Transverse colon (tissue), 4 donors: ENCODE measurements at regions not wholly inside any gene's neighbourhood (a gene's known extent, or its start where the extent isn't known, plus 50 kb on each side); places are given as distances from the start of the nearest gene placed in this dataset.

Experiments
- DNase-seq: peaks from one replicate; pipeline ENCODE4 v3.0.0-alpha.2; 2019
- H3K27ac ChIP-seq, 4 donors: fragments of 200-600 bp; sonication (generic); 2 replicates each; pipeline ENCODE4 v1.5.1; 2016 to 2018; ENCODE audit warnings: inconsistent platforms in 4 of 4
- H3K27me3 ChIP-seq: fragments of 200-600 bp; sonication (generic); 2 replicates; pipeline ENCODE4 v1.5.1; 2017; ENCODE audit warnings: inconsistent platforms
- H3K36me3 ChIP-seq, 4 donors: fragments of 200-600 bp; sonication (generic); 2 replicates each; pipeline ENCODE4 v1.5.1; 2017 to 2019; ENCODE audit warnings: inconsistent platforms in 4 of 4
- H3K4me1 ChIP-seq, 4 donors: fragments of 200-600 bp; sonication (generic); 2 replicates each; pipeline ENCODE4 v1.5.1; 2017 to 2020; ENCODE audit warnings: inconsistent platforms in 4 of 4
- H3K4me3 ChIP-seq, 4 donors: fragments of 200-600 bp; sonication (generic); 1 replicate in 1 of 4; 2 replicates in 3 of 4; pipeline versions ENCODE4 v1.5.1 to v1.6.1; 2017 to 2019; ENCODE audit warnings: inconsistent platforms in 4 of 4
- H3K9me3 ChIP-seq, 2 donors: fragments of 200-600 bp; sonication (generic); 2 replicates each; pipeline ENCODE4 v1.5.1; 2017 to 2019; ENCODE audit warnings: inconsistent platforms in 2 of 2
- EP300 ChIP-seq: sonication (generic); formaldehyde crosslinking; IDR thresholded peaks from one replicate; pipeline ENCODE4 v1.6.1; 2017; ENCODE audit warnings: antibody characterized with exemption, low read depth
- POLR2A ChIP-seq: fragments of 450-650 bp; IDR thresholded peaks from one replicate; pipeline ENCODE4 v1.6.1; 2016; ENCODE audit warnings: antibody characterized with exemption, mild to moderate bottlenecking, moderate library complexity
- POLR2AphosphoS5 ChIP-seq, 3 donors: sonication (generic); formaldehyde crosslinking; IDR thresholded peaks; one replicate each; pipeline ENCODE4 v1.6.1; 2016; ENCODE audit warnings: antibody characterized with exemption in 3 of 3
- WGBS, 2 donors: methylation state at CpG; one replicate each; pipeline ENCODE4 v1.1.5; 2018; ENCODE audit warnings: low coverage in 1 of 2; 5-methylcytosine and 5-hydroxymethylcytosine counted together
- in situ Hi-C, 4 donors: fragments of 200-750 bp; cut with MboI; loops; one replicate each; pipeline versions ENCODE4 v1.15.0 to v1.15.1; 2017; ENCODE audit warnings: low sequenced_read_pairs in 3 of 4, low pct_ligation_motif_present in 1 of 4, low pct_unique_long_range_greater_than_20kb in 1 of 4
- intact Hi-C: fragments of 100-400 bp; cut with DNase I; formaldehyde crosslinking; loops from one replicate; pipeline ENCODE4 v1.15.1; 2023; ENCODE audit warnings: low total_unique reads
- TF ChIP-seq, protein P1 (sequence below), 5 experiments: fragments of 200-600 bp in 3 of 5; fragments of 450-650 bp in 2 of 5; sonication (generic) in 3 of 5; IDR thresholded peaks; 1 replicate in 2 of 5; 2 replicates in 3 of 5; pipeline ENCODE4 v1.5.1; 2016 to 2017; ENCODE audit warnings: antibody characterized with exemption in 5 of 5, inconsistent platforms in 3 of 5, mild to moderate bottlenecking in 2 of 5, moderate library complexity in 1 of 5

DNA sequence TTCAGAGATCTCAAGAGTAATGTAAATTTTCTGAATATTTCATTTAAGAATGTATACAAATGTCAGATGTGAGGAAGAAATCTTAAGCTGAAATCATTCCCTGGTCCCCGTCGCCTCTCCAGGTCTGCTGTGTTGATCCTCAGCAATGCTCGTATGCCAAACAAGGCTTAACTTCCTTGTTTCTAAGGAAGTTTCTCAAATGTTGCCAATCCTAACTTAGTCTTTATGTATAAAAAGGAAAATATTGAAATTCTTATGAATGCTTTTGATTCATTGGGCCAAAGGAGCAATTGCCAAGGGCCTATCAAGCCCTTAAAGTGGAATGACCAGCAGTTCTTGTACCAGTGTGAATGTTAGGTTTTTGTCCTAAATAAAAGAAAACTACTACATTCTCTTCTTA is 507.7 kb upstream of the SEMA6D start:
- Histone ChIP-seq H3K36me3 (no peaks in the 10 kb centered on the region), H3K27me3 (no peaks in the 10 kb centered on the region), H3K4me3 (no peak overlapping the region), H3K27ac (no peak overlapping the region), H3K4me1 (no peaks in the 10 kb centered on the region), H3K9me3 (no peaks in the 10 kb centered on the region)
- no peak for DNase-seq
- no peak for TF ChIP-seq EP300
- TF ChIP-seq, protein P1, sequence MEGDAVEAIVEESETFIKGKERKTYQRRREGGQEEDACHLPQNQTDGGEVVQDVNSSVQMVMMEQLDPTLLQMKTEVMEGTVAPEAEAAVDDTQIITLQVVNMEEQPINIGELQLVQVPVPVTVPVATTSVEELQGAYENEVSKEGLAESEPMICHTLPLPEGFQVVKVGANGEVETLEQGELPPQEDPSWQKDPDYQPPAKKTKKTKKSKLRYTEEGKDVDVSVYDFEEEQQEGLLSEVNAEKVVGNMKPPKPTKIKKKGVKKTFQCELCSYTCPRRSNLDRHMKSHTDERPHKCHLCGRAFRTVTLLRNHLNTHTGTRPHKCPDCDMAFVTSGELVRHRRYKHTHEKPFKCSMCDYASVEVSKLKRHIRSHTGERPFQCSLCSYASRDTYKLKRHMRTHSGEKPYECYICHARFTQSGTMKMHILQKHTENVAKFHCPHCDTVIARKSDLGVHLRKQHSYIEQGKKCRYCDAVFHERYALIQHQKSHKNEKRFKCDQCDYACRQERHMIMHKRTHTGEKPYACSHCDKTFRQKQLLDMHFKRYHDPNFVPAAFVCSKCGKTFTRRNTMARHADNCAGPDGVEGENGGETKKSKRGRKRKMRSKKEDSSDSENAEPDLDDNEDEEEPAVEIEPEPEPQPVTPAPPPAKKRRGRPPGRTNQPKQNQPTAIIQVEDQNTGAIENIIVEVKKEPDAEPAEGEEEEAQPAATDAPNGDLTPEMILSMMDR (IDR thresholded peaks at IDR 0.05): no peak
- TF ChIP-seq POLR2AphosphoS5 (IDR thresholded peaks at IDR 0.05): no peak
- no peak for TF ChIP-seq POLR2A
- intact Hi-C loops: no loop called here
- in situ Hi-C loops: loop anchor here in 1 of 4 donors (25.0 kb wide), 1 partner anchor 1028 kb away; no protein-coding TSS in a partner anchor
- 91 to 96% methylated on average over 3 of the region's 3 CpGs for WGBS, 2 donors

DNA sequence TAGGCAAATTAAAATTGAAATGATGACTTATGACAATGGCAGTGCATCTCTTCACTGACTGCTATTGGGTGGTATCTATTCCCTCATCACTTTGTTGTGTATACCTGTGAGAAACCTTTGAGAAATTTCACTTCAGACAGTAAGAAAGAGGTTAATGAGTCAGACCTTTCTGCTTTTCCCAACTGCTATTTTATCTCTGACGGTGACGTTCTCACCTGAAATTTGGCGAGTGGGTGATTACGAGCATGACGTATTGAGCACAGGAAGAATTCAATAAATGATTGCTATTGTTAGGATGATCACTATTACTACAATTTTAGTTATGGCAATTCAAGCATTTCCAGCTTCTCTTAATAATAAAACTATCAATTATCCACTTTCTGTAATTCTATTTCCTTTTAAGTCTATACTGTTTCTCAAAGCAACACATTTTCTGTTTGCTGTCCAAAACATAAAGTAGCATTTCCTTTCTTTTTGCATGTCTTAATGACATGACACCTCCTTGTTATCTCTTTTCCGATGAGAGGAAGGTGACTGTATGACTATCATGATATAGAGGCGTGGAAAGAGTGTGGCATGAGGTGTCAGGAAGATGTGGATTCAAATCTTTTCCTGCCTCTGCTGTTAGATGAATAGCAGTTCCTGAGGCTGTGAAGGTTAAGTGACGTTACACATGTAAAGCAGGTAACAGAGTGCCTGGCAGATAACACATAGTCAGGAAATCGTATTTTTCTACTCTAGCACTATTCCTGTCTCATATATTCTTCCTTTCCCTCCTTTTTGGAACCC is 504.9 kb upstream of the SEMA6D start:
- H3K27me3 ChIP-seq: no peaks in the 10 kb centered on the region
- in situ Hi-C loops: loop anchor here in 1 of 4 donors (25.0 kb wide), 1 partner anchor 1025 kb away; no protein-coding TSS in a partner anchor
- WGBS, 2 donors: 61 to 67% methylated on average over 4 to 9 of the region's 9 CpGs
- no peaks in the 10 kb centered on the region for H3K36me3 ChIP-seq
- no peak overlapping the region for H3K4me3 ChIP-seq
- H3K9me3 ChIP-seq: no peaks in the 10 kb centered on the region
- TF ChIP-seq EP300 (no peak), POLR2A (no peak), POLR2AphosphoS5 (IDR thresholded peaks at IDR 0.05) (no peak)
- TF ChIP-seq, protein P1 (IDR thresholded peaks at IDR 0.05): no peak
- DNase-seq: no peak
- intact Hi-C loops: no loop called here
- H3K4me1 ChIP-seq: no peaks in the 10 kb centered on the region
- H3K27ac ChIP-seq: no peak overlapping the region

DNA sequence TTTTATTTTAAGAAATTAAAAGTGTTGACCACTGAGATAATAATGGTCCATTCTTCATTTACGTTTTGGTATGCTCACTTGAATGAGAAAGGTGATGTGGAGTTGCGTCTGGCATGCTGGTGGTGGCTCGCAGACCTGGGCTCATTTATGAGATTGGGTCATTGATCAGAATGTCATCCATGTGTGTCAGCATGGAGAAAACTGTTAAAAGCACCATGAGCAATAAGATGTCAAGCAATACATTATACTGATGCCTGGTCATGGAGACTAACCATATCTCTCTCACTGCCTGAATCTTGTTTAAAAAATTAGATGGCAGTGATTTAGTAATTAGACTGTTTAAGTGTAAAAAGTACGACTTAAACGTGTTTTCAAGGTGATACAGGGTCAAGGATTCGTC is 503.4 kb upstream of the SEMA6D start:
- 55 to 61% methylated on average over 6 of the region's 6 CpGs for WGBS, 2 donors
- in situ Hi-C loops: loop anchor here in 1 of 4 donors (25.0 kb wide), 1 partner anchor 1023 kb away; no protein-coding TSS in a partner anchor

DNA sequence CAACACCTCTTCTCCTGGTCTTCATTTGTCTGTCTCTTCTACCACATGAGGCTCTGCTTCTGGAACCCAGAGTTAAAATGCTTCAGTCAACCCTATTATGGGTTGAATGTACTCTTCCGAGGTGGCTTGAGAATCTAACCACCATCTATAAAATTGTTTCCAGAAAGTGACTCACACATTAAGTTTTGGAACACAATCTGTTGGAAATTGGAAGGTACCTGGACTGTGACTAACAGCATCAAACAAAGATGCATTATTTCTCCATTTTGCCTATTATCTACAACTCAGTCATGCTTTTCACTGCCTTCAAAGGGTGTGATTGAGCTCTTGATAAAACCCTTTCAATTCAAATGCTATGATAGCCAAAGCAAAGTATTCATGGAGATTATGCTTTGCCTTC is 499.0 kb upstream of the SEMA6D start:
- Histone ChIP-seq H3K9me3 (no peaks in the 10 kb centered on the region), H3K4me1 (no peaks in the 10 kb centered on the region), H3K27me3 (no peaks in the 10 kb centered on the region), H3K27ac (no peak overlapping the region), H3K36me3 (no peaks in the 10 kb centered on the region), H3K4me3 (no peak overlapping the region)
- in situ Hi-C loops: loop anchor here in 1 of 4 donors (25.0 kb wide), 1 partner anchor 1019 kb away; no protein-coding TSS in a partner anchor
- TF ChIP-seq EP300 (no peak), POLR2A (no peak), POLR2AphosphoS5 (IDR thresholded peaks at IDR 0.05) (no peak)
- TF ChIP-seq, protein P1 (IDR thresholded peaks at IDR 0.05): no peak
- intact Hi-C loops: no loop called here
- DNase-seq: no peak
- WGBS, 2 donors: 64 to 67% methylated on average over 1 of the region's 1 CpG

More for the DNA sequence above, 503.4 kb upstream of the SEMA6D start:
- no peak for DNase-seq
- intact Hi-C loops: no loop called here
- H3K27me3 ChIP-seq: no peaks in the 10 kb centered on the region
- no peak for TF ChIP-seq POLR2A
- TF ChIP-seq POLR2AphosphoS5 (IDR thresholded peaks at IDR 0.05): no peak
- TF ChIP-seq, protein P1 (IDR thresholded peaks at IDR 0.05): no peak
- no peak for TF ChIP-seq EP300
- no peak overlapping the region for H3K4me3 ChIP-seq
- no peaks in the 10 kb centered on the region for H3K4me1 ChIP-seq
- H3K9me3 ChIP-seq: no peaks in the 10 kb centered on the region
- no peak overlapping the region for H3K27ac ChIP-seq
- H3K36me3 ChIP-seq: no peaks in the 10 kb centered on the region
